ENCODE measurements at regions not wholly inside any gene's neighbourhood (a gene's known extent, or its start where the extent isn't known, plus 50 kb on each side); places are given as distances from the start of the nearest gene placed in this dataset.

- TF ChIP-seq EZH2 (IDR thresholded peaks at IDR 0.05) = no peak
- no peak for TF ChIP-seq CTCF (IDR thresholded peaks at IDR 0.05)
These were observed 458.0 kb downstream of the KIF2B start for GRCh38 chr17:54280741-54281140.

All from neural progenitor cell (in vitro differentiated cells).